ENCODE measurements at regions not wholly inside any gene's neighbourhood (a gene's known extent, or its start where the extent isn't known, plus 50 kb on each side); places are given as distances from the start of the nearest gene placed in this dataset.
A peak's percentile ranks its signal among the peaks of the same experiment; 100 is the strongest.

DNA sequence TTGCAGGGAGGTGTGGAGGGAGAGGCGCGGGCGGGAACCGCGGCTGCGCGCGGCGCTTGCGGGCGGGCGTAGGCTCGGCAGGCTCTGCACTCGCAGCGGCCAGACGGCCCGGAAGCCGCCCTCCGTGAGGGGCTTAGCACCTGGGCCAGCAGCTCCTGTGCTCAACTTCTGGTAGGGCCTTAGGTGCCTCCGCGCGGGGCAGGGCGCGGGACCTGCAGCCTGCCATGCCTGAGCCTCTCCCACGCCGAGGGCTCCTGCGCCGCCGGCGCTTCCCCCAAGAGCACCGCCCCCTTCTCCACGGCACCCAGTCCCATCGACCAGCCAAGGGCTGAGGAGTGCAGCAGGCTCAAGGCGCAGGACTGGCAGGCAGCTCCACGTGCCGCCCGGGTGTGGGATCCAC, 940.8 kb upstream of the PCDH9 start (continued):
- TF ChIP-seq GLIS3 (CRISPR knock-in tag; IDR thresholded peaks at IDR 0.05) (no peak), ZC3H10 (CRISPR knock-in tag; IDR thresholded peaks at IDR 0.05) (no peak)
- TF ChIP-seq, protein P1, sequence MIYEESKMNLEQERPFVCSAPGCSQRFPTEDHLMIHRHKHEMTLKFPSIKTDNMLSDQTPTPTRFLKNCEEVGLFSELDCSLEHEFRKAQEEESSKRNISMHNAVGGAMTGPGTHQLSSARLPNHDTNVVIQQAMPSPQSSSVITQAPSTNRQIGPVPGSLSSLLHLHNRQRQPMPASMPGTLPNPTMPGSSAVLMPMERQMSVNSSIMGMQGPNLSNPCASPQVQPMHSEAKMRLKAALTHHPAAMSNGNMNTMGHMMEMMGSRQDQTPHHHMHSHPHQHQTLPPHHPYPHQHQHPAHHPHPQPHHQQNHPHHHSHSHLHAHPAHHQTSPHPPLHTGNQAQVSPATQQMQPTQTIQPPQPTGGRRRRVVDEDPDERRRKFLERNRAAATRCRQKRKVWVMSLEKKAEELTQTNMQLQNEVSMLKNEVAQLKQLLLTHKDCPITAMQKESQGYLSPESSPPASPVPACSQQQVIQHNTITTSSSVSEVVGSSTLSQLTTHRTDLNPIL (CRISPR knock-in tag; IDR thresholded peaks at IDR 0.05; ENCODE audit: low read depth), result no peak

DNA sequence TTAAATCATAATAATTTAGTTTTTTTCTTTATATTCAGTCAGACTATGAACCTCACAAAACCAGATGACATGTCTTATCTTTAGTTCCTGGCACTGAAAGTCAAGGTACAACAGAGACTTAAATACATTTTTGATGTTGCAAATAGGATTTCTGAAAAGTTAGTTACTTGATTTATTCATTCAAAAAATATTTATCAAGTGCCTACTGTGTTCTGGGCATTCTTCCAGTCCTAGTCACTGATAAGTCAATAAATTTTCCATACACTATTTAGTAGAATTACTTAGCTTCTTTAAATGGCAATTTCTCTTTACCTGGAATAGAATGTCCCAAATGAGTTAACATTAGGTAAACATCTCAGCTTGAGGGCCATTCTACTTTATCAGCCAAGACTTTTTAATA, 938.3 kb upstream of the PCDH9 start:
- peak; percentile 52; the same call in 1 of the 2 replicates for TF ChIP-seq ISL1 (CRISPR knock-in tag; IDR thresholded peaks at IDR 0.05)
- TF ChIP-seq SNAI2 (CRISPR knock-in tag; IDR thresholded peaks at IDR 0.05), result no peak
- no peak for ATAC-seq

DNA sequence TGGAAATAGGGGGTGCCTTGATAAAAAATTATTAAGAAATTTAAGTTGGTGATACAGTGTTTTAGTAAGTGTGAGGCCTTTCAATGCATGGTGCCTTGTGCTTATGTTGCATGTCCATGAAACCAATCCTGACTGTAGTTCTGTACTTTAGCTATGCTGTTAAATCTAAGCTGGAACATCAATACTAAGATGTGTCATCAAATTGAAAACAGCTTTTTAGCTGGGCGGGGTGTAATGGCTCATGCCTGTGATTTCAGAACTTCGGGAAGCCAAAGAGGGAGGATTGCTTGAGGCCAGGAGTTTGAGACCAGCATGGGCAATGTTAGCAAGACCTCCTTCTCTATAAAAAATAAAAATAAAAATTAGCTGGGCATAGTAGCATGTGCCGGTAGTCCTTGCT, 930.3 kb upstream of the PCDH9 start:
- TF ChIP-seq ESRRG (CRISPR knock-in tag; IDR thresholded peaks at IDR 0.05) (no peak), SNAI2 (CRISPR knock-in tag; IDR thresholded peaks at IDR 0.05) (no peak), ZNF70 (CRISPR knock-in tag; IDR thresholded peaks at IDR 0.05) (no peak), ZNF8 (CRISPR knock-in tag; IDR thresholded peaks at IDR 0.05) (no peak), TOX (CRISPR knock-in tag; IDR thresholded peaks at IDR 0.05; ENCODE audit: borderline replicate concordance) (no peak), ARNTL (CRISPR knock-in tag; IDR thresholded peaks at IDR 0.05; ENCODE audit: borderline replicate concordance, low read depth) (no peak), ZC3H10 (CRISPR knock-in tag; IDR thresholded peaks at IDR 0.05) (no peak), ZFP30 (CRISPR knock-in tag; IDR thresholded peaks at IDR 0.05) (no peak), TCF4 (CRISPR knock-in tag; IDR thresholded peaks at IDR 0.05; ENCODE audit: borderline replicate concordance) (no peak), GLIS3 (CRISPR knock-in tag; IDR thresholded peaks at IDR 0.05) (no peak), ISL1 (CRISPR knock-in tag; IDR thresholded peaks at IDR 0.05) (no peak), CSDC2 (CRISPR knock-in tag; IDR thresholded peaks at IDR 0.05) (no peak), ZNF565 (CRISPR knock-in tag; conservative IDR thresholded peaks at IDR 0.05; ENCODE audit: low read depth) (no peak), RARB (CRISPR knock-in tag; IDR thresholded peaks at IDR 0.05) (no peak), BACH2 (CRISPR knock-in tag; IDR thresholded peaks at IDR 0.05; ENCODE audit: borderline replicate concordance) (no peak)
- TF ChIP-seq, protein P2, sequence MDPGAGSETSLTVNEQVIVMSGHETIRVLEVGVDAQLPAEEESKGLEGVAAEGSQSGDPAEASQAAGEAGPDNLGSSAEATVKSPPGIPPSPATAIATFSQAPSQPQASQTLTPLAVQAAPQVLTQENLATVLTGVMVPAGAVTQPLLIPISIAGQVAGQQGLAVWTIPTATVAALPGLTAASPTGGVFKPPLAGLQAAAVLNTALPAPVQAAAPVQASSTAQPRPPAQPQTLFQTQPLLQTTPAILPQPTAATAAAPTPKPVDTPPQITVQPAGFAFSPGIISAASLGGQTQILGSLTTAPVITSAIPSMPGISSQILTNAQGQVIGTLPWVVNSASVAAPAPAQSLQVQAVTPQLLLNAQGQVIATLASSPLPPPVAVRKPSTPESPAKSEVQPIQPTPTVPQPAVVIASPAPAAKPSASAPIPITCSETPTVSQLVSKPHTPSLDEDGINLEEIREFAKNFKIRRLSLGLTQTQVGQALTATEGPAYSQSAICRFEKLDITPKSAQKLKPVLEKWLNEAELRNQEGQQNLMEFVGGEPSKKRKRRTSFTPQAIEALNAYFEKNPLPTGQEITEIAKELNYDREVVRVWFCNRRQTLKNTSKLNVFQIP (CRISPR knock-in tag; IDR thresholded peaks at IDR 0.05; ENCODE audit: borderline replicate concordance, low read depth), result no peak
- TF ChIP-seq, protein P3, sequence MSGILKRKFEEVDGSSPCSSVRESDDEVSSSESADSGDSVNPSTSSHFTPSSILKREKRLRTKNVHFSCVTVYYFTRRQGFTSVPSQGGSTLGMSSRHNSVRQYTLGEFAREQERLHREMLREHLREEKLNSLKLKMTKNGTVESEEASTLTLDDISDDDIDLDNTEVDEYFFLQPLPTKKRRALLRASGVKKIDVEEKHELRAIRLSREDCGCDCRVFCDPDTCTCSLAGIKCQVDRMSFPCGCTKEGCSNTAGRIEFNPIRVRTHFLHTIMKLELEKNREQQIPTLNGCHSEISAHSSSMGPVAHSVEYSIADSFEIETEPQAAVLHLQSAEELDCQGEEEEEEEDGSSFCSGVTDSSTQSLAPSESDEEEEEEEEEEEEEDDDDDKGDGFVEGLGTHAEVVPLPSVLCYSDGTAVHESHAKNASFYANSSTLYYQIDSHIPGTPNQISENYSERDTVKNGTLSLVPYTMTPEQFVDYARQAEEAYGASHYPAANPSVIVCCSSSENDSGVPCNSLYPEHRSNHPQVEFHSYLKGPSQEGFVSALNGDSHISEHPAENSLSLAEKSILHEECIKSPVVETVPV (CRISPR knock-in tag; IDR thresholded peaks at IDR 0.05), result no peak
- TF ChIP-seq, protein P1 (CRISPR knock-in tag; IDR thresholded peaks at IDR 0.05; ENCODE audit: low read depth), result no peak
- TF ChIP-seq, protein P4, sequence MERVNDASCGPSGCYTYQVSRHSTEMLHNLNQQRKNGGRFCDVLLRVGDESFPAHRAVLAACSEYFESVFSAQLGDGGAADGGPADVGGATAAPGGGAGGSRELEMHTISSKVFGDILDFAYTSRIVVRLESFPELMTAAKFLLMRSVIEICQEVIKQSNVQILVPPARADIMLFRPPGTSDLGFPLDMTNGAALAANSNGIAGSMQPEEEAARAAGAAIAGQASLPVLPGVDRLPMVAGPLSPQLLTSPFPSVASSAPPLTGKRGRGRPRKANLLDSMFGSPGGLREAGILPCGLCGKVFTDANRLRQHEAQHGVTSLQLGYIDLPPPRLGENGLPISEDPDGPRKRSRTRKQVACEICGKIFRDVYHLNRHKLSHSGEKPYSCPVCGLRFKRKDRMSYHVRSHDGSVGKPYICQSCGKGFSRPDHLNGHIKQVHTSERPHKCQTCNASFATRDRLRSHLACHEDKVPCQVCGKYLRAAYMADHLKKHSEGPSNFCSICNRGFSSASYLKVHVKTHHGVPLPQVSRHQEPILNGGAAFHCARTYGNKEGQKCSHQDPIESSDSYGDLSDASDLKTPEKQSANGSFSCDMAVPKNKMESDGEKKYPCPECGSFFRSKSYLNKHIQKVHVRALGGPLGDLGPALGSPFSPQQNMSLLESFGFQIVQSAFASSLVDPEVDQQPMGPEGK (CRISPR knock-in tag; IDR thresholded peaks at IDR 0.05; ENCODE audit: borderline replicate concordance), result no peak
- TF ChIP-seq, protein P5, sequence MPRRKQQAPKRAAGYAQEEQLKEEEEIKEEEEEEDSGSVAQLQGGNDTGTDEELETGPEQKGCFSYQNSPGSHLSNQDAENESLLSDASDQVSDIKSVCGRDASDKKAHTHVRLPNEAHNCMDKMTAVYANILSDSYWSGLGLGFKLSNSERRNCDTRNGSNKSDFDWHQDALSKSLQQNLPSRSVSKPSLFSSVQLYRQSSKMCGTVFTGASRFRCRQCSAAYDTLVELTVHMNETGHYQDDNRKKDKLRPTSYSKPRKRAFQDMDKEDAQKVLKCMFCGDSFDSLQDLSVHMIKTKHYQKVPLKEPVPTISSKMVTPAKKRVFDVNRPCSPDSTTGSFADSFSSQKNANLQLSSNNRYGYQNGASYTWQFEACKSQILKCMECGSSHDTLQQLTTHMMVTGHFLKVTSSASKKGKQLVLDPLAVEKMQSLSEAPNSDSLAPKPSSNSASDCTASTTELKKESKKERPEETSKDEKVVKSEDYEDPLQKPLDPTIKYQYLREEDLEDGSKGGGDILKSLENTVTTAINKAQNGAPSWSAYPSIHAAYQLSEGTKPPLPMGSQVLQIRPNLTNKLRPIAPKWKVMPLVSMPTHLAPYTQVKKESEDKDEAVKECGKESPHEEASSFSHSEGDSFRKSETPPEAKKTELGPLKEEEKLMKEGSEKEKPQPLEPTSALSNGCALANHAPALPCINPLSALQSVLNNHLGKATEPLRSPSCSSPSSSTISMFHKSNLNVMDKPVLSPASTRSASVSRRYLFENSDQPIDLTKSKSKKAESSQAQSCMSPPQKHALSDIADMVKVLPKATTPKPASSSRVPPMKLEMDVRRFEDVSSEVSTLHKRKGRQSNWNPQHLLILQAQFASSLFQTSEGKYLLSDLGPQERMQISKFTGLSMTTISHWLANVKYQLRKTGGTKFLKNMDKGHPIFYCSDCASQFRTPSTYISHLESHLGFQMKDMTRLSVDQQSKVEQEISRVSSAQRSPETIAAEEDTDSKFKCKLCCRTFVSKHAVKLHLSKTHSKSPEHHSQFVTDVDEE (CRISPR knock-in tag; IDR thresholded peaks at IDR 0.05), result no peak
- no peak for ATAC-seq
